ENCODE measurements at regions not wholly inside any gene's neighbourhood (a gene's known extent, or its start where the extent isn't known, plus 50 kb on each side); places are given as distances from the start of the nearest gene placed in this dataset.

DNA sequence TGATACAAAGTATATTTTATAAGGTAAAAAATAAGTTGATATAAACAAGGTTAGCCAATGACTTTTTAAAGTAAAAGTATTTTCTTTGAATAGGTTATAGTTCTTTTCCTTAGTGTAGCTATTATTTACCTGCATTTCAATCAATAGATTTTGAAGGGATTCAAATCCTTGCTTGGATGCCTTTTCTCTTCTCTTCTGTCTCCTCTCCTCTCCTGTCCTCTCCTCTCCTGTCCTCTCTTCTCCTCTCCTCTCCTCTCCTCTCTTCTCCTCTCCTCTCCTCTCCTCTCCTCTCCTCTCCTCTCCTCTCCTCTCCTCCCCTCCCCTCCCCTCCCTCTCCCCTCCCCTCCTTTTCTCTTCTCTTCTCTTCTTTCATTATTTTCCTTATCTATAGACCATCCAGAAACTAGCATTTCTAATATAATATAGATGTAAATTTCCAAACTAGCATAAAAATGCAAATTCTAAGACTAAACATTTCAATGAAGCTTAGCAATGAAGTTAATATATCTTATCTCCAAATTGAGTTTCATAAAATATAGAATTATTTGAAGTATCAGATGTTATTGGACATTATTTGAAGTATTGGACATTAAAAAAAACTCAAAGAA lies 60.5 kb upstream of the PRKCQ start:
- TF ChIP-seq, protein P1, sequence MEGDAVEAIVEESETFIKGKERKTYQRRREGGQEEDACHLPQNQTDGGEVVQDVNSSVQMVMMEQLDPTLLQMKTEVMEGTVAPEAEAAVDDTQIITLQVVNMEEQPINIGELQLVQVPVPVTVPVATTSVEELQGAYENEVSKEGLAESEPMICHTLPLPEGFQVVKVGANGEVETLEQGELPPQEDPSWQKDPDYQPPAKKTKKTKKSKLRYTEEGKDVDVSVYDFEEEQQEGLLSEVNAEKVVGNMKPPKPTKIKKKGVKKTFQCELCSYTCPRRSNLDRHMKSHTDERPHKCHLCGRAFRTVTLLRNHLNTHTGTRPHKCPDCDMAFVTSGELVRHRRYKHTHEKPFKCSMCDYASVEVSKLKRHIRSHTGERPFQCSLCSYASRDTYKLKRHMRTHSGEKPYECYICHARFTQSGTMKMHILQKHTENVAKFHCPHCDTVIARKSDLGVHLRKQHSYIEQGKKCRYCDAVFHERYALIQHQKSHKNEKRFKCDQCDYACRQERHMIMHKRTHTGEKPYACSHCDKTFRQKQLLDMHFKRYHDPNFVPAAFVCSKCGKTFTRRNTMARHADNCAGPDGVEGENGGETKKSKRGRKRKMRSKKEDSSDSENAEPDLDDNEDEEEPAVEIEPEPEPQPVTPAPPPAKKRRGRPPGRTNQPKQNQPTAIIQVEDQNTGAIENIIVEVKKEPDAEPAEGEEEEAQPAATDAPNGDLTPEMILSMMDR (IDR thresholded peaks at IDR 0.05) = no peak
- no peak for TF ChIP-seq POLR2A (IDR thresholded peaks at IDR 0.05)
